Activated T-helper 1 cell treated with anti-CD3 and anti-CD28 coated beads, Interleukin-12 subunit alpha, Interleukin-12 subunit beta, Interleukin-2, Interleukin-4 antibody, amounts not matched to agents 30 ng/mL and 10 ng/mL and 1 ng/mL, durations not matched to agents 14 hours and 24 hours and 36 hours (primary cell): ENCODE measurements at regions not wholly inside any gene's neighbourhood (a gene's known extent, or its start where the extent isn't known, plus 50 kb on each side); places are given as distances from the start of the nearest gene placed in this dataset.

Experiments used
- DNase-seq: peaks from one replicate; pipeline ENCODE4 v3.0.0; 2021; ENCODE audit warnings: low spot score
- H3K27ac Mint-ChIP-seq: one replicate; pipeline ENCODE4 v1.8.0; 2021; ENCODE audit warnings: mild to moderate bottlenecking, mixed read lengths
- H3K27me3 Mint-ChIP-seq: one replicate; pipeline ENCODE4 v1.8.0; 2022; ENCODE audit warnings: mild to moderate bottlenecking, moderate library complexity, mixed read lengths; ENCODE audit not compliant: insufficient read depth
- H3K36me3 Mint-ChIP-seq: one replicate; pipeline ENCODE4 v1.8.0; 2021; ENCODE audit warnings: low read depth, mixed read lengths
- H3K4me1 Mint-ChIP-seq: one replicate; pipeline ENCODE4 v1.8.0; 2021; ENCODE audit warnings: low read depth, mixed read lengths
- H3K4me3 Mint-ChIP-seq: one replicate; pipeline ENCODE4 v1.8.0; 2021; ENCODE audit warnings: mild to moderate bottlenecking, moderate library complexity, mixed read lengths
- H3K9me3 Mint-ChIP-seq: one replicate; pipeline ENCODE4 v1.8.0; 2021; ENCODE audit warnings: mixed read lengths
- intact Hi-C: fragments of 100-400 bp; cut with micrococcal nuclease; formaldehyde crosslinking; loops from one replicate; pipeline ENCODE4 v1.15.1; 2024

- intact Hi-C loops, result no loop called here
- Mint-ChIP-seq H3K9me3 (no peaks in the 10 kb centered on the region), H3K27me3 (no peaks in the 10 kb centered on the region), H3K36me3 (no peaks in the 10 kb centered on the region), H3K4me1 (no peaks in the 10 kb centered on the region), H3K27ac (no peak overlapping the region), H3K4me3 (no peak overlapping the region)
- DNase-seq, result no peak
These were observed 187.1 kb downstream of the SCG2 start for GRCh38 chr2:223415071-223415470.

DNA sequence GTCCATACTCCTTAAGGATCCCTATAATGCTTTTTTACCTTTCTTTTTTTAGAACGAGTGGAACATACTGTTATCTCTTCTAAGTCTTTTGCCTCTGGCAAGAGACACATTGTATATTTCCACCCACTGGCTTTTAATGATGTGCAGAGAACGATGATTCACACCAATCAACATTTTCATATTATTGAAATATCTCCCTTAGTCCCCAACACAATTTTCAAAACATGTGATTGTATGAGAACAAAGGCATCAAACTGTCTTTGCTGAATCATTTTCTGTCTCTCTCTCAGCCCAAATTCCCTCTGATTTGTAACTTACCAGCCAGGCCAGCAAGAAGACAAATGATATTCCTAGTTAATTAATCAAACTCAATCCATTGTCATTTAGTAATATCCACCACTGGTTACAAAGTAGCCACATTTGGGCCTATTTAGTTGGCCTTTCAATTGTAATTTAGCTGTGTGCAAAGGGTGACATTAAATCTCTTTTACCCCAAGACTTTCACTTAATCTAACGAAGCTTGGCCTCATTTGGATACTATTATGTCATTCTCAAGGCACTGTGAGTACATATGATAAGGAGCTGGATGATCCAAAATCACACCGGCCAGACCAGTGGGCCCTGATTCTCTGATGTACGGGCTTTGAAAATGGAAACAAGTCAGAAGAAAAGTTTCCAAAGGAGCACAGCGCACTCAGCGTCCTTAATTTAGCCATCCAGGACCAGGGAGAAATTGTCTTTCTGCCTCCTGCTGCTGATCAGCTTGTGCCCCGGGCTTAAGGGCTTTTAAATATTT, 185.1 kb downstream of the SCG2 start:
- H3K36me3 Mint-ChIP-seq, result no peaks in the 10 kb centered on the region
- no peaks in the 10 kb centered on the region for H3K4me1 Mint-ChIP-seq
- H3K27ac Mint-ChIP-seq, result no peak overlapping the region
- intact Hi-C loops, result no loop called here
- DNase-seq, result no peak
- no peak overlapping the region for H3K4me3 Mint-ChIP-seq
- H3K9me3 Mint-ChIP-seq, result no peaks in the 10 kb centered on the region
- H3K27me3 Mint-ChIP-seq, result no peaks in the 10 kb centered on the region

GRCh38 chr2:223418131-223418530, 184.0 kb downstream of the SCG2 start:
- no peak for DNase-seq
- Mint-ChIP-seq H3K4me1 (no peaks in the 10 kb centered on the region), H3K36me3 (no peaks in the 10 kb centered on the region), H3K9me3 (no peaks in the 10 kb centered on the region), H3K27ac (no peak overlapping the region), H3K4me3 (no peak overlapping the region), H3K27me3 (no peaks in the 10 kb centered on the region)
- intact Hi-C loops, result no loop called here

DNA sequence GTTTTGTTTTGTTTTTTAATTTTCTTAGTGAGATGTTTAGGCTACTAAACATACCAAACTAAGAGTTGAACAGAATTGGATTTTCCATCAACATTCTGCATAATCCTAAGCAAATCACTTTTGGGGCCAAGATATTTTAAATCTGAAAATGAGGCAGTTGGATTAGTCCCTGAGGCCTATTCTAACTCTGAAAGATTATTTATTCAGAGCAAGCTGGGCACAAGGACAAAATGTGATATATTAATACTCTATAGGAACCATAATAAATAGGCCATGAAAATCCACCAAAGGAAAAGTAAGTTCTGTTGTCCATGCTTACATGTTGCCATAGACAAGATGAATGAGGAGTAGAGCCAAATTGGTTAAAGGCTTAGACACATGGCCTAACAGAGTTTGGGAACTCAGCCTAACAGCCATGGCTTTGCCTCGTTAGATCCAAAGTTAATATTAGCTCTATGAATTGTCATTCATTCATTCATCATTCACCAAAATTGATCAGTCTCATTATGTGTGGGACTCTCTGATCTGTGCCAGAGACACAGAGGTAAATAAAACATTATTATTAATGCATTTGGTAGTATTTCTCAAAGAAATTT, 183.5 kb downstream of the SCG2 start:
- Mint-ChIP-seq H3K4me1 (no peaks in the 10 kb centered on the region), H3K4me3 (no peak overlapping the region), H3K9me3 (no peaks in the 10 kb centered on the region), H3K36me3 (no peaks in the 10 kb centered on the region), H3K27me3 (no peaks in the 10 kb centered on the region), H3K27ac (no peak overlapping the region)
- no peak for DNase-seq
- intact Hi-C loops, result no loop called here

DNA sequence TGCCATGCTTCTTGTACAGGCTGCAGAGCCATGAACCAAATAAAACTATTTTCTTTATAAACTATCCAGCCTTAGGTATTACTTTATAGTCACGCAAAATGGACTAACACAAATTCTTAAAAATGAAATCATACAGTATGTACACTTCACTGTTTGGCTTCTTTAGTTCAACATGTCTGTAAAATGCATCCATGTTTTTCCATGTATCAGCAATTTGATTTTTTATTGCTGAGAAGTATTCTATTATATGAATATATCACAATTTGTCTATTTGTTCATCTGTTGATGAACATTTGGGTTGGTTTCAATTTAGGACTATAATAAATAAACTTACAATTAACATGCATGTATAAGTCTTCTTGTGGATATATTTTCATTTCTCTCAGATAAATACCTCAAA, 182.1 kb downstream of the SCG2 start:
- Mint-ChIP-seq H3K4me1 (no peaks in the 10 kb centered on the region), H3K4me3 (no peak overlapping the region), H3K9me3 (no peaks in the 10 kb centered on the region), H3K36me3 (no peaks in the 10 kb centered on the region), H3K27me3 (no peaks in the 10 kb centered on the region), H3K27ac (no peak overlapping the region)
- no peak for DNase-seq
- intact Hi-C loops, result no loop called here

GRCh38 chr2:223431479-223431878, 170.7 kb downstream of the SCG2 start:
- Mint-ChIP-seq H3K36me3 (no peaks in the 10 kb centered on the region), H3K4me3 (no peak overlapping the region), H3K27me3 (no peaks in the 10 kb centered on the region), H3K9me3 (no peaks in the 10 kb centered on the region), H3K27ac (no peak overlapping the region), H3K4me1 (no peaks in the 10 kb centered on the region)
- DNase-seq, result no peak
- intact Hi-C loops, result no loop called here

- Mint-ChIP-seq H3K4me1 (no peaks in the 10 kb centered on the region), H3K9me3 (no peaks in the 10 kb centered on the region), H3K36me3 (no peaks in the 10 kb centered on the region), H3K4me3 (no peak overlapping the region), H3K27ac (no peak overlapping the region), H3K27me3 (no peaks in the 10 kb centered on the region)
- DNase-seq, result no peak
- intact Hi-C loops, result no loop called here
These were observed 168.7 kb downstream of the SCG2 start for GRCh38 chr2:223433461-223433860.

DNA sequence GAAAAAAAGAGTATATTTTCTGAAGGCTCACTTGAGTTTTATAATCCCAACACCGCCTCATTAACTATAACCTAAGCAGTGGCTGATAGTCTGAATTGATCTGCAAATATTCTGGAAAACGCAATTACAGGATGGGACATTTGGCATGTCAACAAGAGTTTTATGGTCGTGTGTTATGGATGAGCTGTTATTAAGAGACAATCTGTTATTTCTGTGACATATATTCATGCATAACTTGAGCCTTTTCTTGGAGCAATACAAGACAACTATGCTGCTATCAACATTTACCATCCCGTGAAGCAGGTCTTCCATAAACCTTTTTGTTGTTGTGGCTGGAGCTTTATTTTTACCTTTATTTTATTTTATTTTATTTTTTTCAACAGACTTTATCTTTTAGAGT, 164.4 kb downstream of the SCG2 start:
- no peak overlapping the region for H3K4me3 Mint-ChIP-seq
- H3K36me3 Mint-ChIP-seq, result no peaks in the 10 kb centered on the region
- intact Hi-C loops, result no loop called here
- H3K9me3 Mint-ChIP-seq, result no peaks in the 10 kb centered on the region
- H3K27ac Mint-ChIP-seq, result no peak overlapping the region
- H3K27me3 Mint-ChIP-seq, result no peaks in the 10 kb centered on the region
- no peaks in the 10 kb centered on the region for H3K4me1 Mint-ChIP-seq
- DNase-seq, result no peak

DNA sequence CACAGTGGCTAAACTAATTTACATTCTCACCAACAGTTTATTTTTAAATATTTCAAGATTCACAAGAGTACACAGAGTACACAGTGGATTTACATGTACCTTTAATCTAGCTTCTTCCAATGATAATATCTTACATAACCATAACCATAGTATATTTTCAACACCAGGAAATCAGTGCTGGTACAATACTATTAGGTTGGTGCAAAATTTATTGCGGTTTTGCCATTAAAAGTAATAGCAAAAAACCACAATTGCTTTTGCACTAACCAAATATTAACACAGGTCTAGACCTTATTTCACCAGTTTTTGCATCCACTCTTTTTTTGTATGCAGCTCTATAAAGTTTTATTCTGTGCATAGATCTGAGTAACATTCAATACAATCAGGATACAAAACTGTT, 163.0 kb downstream of the SCG2 start:
- Mint-ChIP-seq H3K9me3 (no peaks in the 10 kb centered on the region), H3K27ac (no peak overlapping the region), H3K4me1 (no peaks in the 10 kb centered on the region), H3K4me3 (no peak overlapping the region), H3K27me3 (no peaks in the 10 kb centered on the region), H3K36me3 (no peaks in the 10 kb centered on the region)
- intact Hi-C loops, result no loop called here
- no peak for DNase-seq

DNA sequence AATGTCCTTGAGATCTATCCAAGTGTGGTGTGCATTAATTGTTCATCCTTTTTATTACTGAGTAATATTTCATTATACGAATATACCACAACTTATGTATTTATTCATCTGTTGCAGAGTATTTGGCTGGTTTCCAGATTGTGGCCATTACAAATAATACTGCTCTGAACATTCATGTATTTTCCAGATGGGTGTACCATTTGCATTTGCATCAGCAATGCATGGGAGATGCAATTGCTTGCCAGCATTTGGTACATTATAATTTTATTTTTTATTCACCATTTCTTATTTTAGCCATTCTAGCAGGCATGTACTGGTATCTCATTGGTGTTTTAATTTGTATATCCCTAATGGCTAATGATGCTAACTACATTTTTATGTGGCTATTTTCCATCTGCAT, 162.4 kb downstream of the SCG2 start:
- Mint-ChIP-seq H3K36me3 (no peaks in the 10 kb centered on the region), H3K9me3 (no peaks in the 10 kb centered on the region), H3K4me1 (no peaks in the 10 kb centered on the region), H3K27me3 (no peaks in the 10 kb centered on the region), H3K4me3 (no peak overlapping the region), H3K27ac (no peak overlapping the region)
- intact Hi-C loops, result no loop called here
- no peak for DNase-seq

GRCh38 chr2:223442847-223443246, 159.3 kb downstream of the SCG2 start:
- Mint-ChIP-seq H3K4me3 (no peak overlapping the region), H3K36me3 (no peaks in the 10 kb centered on the region), H3K9me3 (no peaks in the 10 kb centered on the region), H3K27me3 (no peaks in the 10 kb centered on the region), H3K4me1 (no peaks in the 10 kb centered on the region), H3K27ac (no peak overlapping the region)
- no peak for DNase-seq
- intact Hi-C loops, result no loop called here

DNA sequence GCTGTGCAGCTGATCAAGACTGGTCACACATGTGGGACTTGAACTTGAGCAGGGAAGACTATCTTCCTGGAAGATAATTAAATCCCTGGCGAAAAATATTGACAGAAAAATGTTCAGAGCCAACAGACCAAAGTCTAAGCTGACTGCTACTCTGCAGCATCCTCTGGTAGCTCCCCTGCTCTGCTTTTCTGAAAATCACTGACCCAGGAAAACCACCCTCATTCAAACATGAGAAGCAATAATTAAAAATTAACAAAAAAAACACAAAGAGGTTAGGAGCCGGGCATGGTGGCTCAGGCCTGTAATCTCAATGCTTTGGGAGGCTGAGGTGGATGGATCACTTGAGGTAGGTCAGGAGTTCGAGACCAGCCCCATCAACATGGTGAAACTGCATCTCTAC, 151.9 kb downstream of the SCG2 start:
- no peak for DNase-seq
- H3K27ac Mint-ChIP-seq, result no peak overlapping the region
- intact Hi-C loops, result no loop called here
- H3K36me3 Mint-ChIP-seq, result no peaks in the 10 kb centered on the region
- H3K4me3 Mint-ChIP-seq, result no peak overlapping the region
- H3K27me3 Mint-ChIP-seq, result no peaks in the 10 kb centered on the region
- H3K4me1 Mint-ChIP-seq, result no peaks in the 10 kb centered on the region
- no peaks in the 10 kb centered on the region for H3K9me3 Mint-ChIP-seq

DNA sequence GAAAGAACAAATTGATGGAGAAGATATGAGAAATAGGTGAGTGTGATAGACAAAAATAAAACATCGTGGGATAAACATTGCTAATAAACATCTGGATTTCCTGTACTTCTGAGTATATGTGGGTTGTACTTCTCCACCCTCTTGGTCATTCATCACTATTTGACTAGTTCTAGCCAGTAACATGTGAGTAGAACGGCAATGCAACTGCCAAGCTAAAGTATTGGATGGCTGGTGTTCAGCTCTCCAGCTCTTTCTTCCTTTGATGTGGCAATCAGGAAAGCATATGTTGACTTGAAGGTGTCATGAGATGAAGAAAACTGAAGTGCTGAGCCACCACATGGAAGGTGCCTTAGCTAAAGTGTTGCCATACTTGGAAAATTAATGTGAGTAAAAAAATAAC, 144.9 kb downstream of the SCG2 start:
- Mint-ChIP-seq H3K27me3 (no peaks in the 10 kb centered on the region), H3K4me3 (no peak overlapping the region), H3K4me1 (no peaks in the 10 kb centered on the region), H3K27ac (peak overlapping the region; percentile 8), H3K36me3 (no peaks in the 10 kb centered on the region), H3K9me3 (no peaks in the 10 kb centered on the region)
- DNase-seq, result no peak
- intact Hi-C loops, result no loop called here
